HepG2 (cell line): ENCODE measurements at regions not wholly inside any gene's neighbourhood (a gene's known extent, or its start where the extent isn't known, plus 50 kb on each side); places are given as distances from the start of the nearest gene placed in this dataset.

Source experiments
- ARID2 ChIP-seq: sonication (generic); formaldehyde crosslinking; IDR thresholded peaks from 2 replicates; pipeline ENCODE4 v1.8.1; 2022; ENCODE audit warnings: mild to moderate bottlenecking, missing genetic modification reagents, borderline replicate concordance
- GATAD1 ChIP-seq: IDR thresholded peaks from 2 replicates; pipeline ENCODE4 v1.6.1; 2016; ENCODE audit warnings: missing genetic modification reagents, missing compliant biosample characterization
- HDAC1 ChIP-seq: sonication (generic); formaldehyde crosslinking; IDR thresholded peaks from 2 replicates; pipeline ENCODE4 v1.5.1; 2020; ENCODE audit warnings: mild to moderate bottlenecking, missing genetic modification reagents
- HHEX ChIP-seq: IDR thresholded peaks from 2 replicates; pipeline ENCODE4 v1.6.1; 2016; ENCODE audit warnings: control low read depth
- LCORL ChIP-seq, 2 experiments: fragments of 450-650 bp in 1 of 2; sonication (generic) in 1 of 2; formaldehyde crosslinking in 1 of 2; IDR thresholded peaks; 2 replicates each; pipeline versions ENCODE4 v1.5.0 to v1.6.1; 2017 to 2020; ENCODE audit warnings: antibody characterized with exemption in 1 of 2, missing genetic modification reagents in 1 of 2
- MAF1 ChIP-seq: sonication (generic); formaldehyde crosslinking; IDR thresholded peaks from 2 replicates; pipeline ENCODE4 v1.5.0; 2020; ENCODE audit warnings: missing genetic modification reagents, borderline replicate concordance
- NAIF1 ChIP-seq: sonication (generic); formaldehyde crosslinking; IDR thresholded peaks from 2 replicates; pipeline ENCODE4 v1.5.0; 2020; ENCODE audit warnings: mild to moderate bottlenecking, missing genetic modification reagents, borderline replicate concordance
- NFKB2 ChIP-seq: sonication (generic); formaldehyde crosslinking; IDR thresholded peaks from 2 replicates; pipeline ENCODE4 v1.4.0; 2020; ENCODE audit warnings: missing genetic modification reagents, borderline replicate concordance
- SATB2 ChIP-seq: sonication (generic); formaldehyde crosslinking; IDR thresholded peaks from 2 replicates; pipeline ENCODE4 v1.5.0; 2020; ENCODE audit warnings: missing genetic modification reagents
- TBL1XR1 ChIP-seq: fragments of 150-350 bp; IDR thresholded peaks from 2 replicates; pipeline ENCODE4 v1.6.1; 2014; ENCODE audit warnings: borderline replicate concordance, low read length; ENCODE audit not compliant: partially characterized antibody
- ZFP62 ChIP-seq: sonication (generic); formaldehyde crosslinking; IDR thresholded peaks from 2 replicates; pipeline ENCODE4 v1.4.0; 2020; ENCODE audit warnings: missing genetic modification reagents
- ZNF10 ChIP-seq: sonication (generic); formaldehyde crosslinking; IDR thresholded peaks from 2 replicates; pipeline ENCODE4 v1.4.0; 2020; ENCODE audit warnings: mild to moderate bottlenecking, low read depth, missing genetic modification reagents, borderline replicate concordance
- ZNF230 ChIP-seq: sonication (generic); formaldehyde crosslinking; IDR thresholded peaks from 2 replicates; pipeline ENCODE4 v1.4.0; 2020; ENCODE audit warnings: mild to moderate bottlenecking, missing genetic modification reagents
- ZNF274 ChIP-seq: sonication (generic); formaldehyde crosslinking; IDR thresholded peaks from 2 replicates; pipeline ENCODE4 v1.5.1; 2020; ENCODE audit warnings: mild to moderate bottlenecking, missing genetic modification reagents
- TF ChIP-seq, protein P1 (sequence below), 2 experiments: fragments of 450-650 bp in 1 of 2; sonication (generic) in 1 of 2; formaldehyde crosslinking in 1 of 2; IDR thresholded peaks; 2 replicates each; pipeline versions ENCODE4 v1.6.1 to v1.8.0; 2016 to 2022; ENCODE audit warnings: antibody characterized with exemption in 1 of 2, mild to moderate bottlenecking in 1 of 2, missing genetic modification reagents in 1 of 2
- TF ChIP-seq, protein P2 (sequence below): sonication (generic); formaldehyde crosslinking; IDR thresholded peaks from 2 replicates; pipeline ENCODE4 v1.4.0; 2020; ENCODE audit warnings: mild to moderate bottlenecking, missing genetic modification reagents
- TF ChIP-seq, protein P3 (sequence below): sonication (generic); formaldehyde crosslinking; IDR thresholded peaks from 2 replicates; pipeline ENCODE4 v1.4.0; 2020; ENCODE audit warnings: missing genetic modification reagents, borderline replicate concordance

DNA sequence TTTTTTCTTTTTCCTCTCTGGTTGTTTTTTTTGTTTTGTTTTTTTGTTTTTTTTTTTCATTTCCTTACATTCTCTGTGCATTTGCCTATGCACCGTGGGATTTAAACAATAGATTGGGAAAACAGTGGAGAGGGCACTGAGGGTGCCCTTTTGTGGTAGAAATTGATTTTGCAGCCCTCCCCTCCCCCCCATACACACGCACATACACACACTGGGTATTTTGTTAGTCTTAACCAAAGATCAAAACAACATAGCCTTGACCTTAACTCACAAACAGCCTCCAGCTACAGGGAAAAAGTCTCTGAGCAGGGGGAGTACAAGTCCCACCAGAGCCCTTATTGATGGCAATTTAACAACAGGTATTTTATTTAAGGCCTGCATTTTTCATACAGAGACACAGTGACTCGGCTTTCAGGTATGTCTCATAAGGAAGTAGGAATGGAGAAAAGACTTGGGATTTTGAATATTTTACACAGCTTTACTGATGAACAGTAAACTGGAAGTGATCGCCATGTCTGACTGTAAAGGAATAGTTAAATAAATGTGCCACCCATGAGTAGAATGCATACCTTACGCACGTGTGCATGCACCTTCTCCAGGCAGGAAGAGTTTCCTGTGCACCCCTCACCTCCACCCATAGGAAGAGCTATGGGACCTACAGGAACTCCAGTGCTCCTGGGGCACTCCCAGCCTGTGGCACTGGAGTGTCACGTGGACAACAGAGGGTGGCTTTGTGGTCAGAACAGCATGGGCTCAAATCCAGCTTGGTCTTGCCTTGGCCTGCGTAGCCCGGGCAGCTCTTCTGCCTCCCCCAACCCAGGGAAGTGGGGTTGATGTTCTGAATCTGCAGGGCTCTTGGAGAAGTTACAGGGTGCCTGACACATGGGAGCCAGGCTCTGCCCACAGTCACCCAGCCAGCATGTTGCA lies 266.4 kb downstream of the ANAPC1 start (continued):
- peak; percentile 69 for TF ChIP-seq HHEX (CRISPR knock-in tag)
- peak; percentile 69; the same call in 1 of the 2 replicates for TF ChIP-seq NFKB2 (CRISPR knock-in tag)
- TF ChIP-seq, protein P1, sequence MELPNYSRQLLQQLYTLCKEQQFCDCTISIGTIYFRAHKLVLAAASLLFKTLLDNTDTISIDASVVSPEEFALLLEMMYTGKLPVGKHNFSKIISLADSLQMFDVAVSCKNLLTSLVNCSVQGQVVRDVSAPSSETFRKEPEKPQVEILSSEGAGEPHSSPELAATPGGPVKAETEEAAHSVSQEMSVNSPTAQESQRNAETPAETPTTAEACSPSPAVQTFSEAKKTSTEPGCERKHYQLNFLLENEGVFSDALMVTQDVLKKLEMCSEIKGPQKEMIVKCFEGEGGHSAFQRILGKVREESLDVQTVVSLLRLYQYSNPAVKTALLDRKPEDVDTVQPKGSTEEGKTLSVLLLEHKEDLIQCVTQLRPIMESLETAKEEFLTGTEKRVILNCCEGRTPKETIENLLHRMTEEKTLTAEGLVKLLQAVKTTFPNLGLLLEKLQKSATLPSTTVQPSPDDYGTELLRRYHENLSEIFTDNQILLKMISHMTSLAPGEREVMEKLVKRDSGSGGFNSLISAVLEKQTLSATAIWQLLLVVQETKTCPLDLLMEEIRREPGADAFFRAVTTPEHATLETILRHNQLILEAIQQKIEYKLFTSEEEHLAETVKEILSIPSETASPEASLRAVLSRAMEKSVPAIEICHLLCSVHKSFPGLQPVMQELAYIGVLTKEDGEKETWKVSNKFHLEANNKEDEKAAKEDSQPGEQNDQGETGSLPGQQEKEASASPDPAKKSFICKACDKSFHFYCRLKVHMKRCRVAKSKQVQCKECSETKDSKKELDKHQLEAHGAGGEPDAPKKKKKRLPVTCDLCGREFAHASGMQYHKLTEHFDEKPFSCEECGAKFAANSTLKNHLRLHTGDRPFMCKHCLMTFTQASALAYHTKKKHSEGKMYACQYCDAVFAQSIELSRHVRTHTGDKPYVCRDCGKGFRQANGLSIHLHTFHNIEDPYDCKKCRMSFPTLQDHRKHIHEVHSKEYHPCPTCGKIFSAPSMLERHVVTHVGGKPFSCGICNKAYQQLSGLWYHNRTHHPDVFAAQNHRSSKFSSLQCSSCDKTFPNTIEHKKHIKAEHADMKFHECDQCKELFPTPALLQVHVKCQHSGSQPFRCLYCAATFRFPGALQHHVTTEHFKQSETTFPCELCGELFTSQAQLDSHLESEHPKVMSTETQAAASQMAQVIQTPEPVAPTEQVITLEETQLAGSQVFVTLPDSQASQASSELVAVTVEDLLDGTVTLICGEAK (IDR thresholded peaks at IDR 0.05): no peak
- TF ChIP-seq, protein P1 (CRISPR knock-in tag; IDR thresholded peaks at IDR 0.05): no peak; the same call in 1 of the 2 replicates
- TF ChIP-seq, protein P2, sequence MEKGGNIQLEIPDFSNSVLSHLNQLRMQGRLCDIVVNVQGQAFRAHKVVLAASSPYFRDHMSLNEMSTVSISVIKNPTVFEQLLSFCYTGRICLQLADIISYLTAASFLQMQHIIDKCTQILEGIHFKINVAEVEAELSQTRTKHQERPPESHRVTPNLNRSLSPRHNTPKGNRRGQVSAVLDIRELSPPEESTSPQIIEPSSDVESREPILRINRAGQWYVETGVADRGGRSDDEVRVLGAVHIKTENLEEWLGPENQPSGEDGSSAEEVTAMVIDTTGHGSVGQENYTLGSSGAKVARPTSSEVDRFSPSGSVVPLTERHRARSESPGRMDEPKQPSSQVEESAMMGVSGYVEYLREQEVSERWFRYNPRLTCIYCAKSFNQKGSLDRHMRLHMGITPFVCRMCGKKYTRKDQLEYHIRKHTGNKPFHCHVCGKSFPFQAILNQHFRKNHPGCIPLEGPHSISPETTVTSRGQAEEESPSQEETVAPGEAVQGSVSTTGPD (CRISPR knock-in tag): no peak
- no peak for TF ChIP-seq GATAD1
- TF ChIP-seq, protein P3, sequence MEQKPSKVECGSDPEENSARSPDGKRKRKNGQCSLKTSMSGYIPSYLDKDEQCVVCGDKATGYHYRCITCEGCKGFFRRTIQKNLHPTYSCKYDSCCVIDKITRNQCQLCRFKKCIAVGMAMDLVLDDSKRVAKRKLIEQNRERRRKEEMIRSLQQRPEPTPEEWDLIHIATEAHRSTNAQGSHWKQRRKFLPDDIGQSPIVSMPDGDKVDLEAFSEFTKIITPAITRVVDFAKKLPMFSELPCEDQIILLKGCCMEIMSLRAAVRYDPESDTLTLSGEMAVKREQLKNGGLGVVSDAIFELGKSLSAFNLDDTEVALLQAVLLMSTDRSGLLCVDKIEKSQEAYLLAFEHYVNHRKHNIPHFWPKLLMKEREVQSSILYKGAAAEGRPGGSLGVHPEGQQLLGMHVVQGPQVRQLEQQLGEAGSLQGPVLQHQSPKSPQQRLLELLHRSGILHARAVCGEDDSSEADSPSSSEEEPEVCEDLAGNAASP: peak; percentile 74
- TF ChIP-seq HDAC1 (CRISPR knock-in tag): peak; percentile 40; the same call in 1 of the 2 replicates
- TF ChIP-seq ZNF230 (CRISPR knock-in tag): no peak
- peak; percentile 74 for TF ChIP-seq TBL1XR1
- no peak for TF ChIP-seq ZNF10 (CRISPR knock-in tag)
- no peak for TF ChIP-seq ZFP62
- TF ChIP-seq ZNF274 (CRISPR knock-in tag): peak; percentile 49; the same call in 1 of the 2 replicates
- TF ChIP-seq SATB2 (CRISPR knock-in tag): no peak
- TF ChIP-seq LCORL (IDR thresholded peaks at IDR 0.05): peak; percentile 46
- peak; percentile 55 for TF ChIP-seq LCORL (CRISPR knock-in tag; IDR thresholded peaks at IDR 0.05)
- peak; percentile 61; the same call in 1 of the 2 replicates for TF ChIP-seq NAIF1 (CRISPR knock-in tag)
- no peak for TF ChIP-seq MAF1 (CRISPR knock-in tag)
- TF ChIP-seq ARID2 (CRISPR knock-in tag): no peak
